ENCODE measurements at regions not wholly inside any gene's neighbourhood (a gene's known extent, or its start where the extent isn't known, plus 50 kb on each side); places are given as distances from the start of the nearest gene placed in this dataset.

DNA sequence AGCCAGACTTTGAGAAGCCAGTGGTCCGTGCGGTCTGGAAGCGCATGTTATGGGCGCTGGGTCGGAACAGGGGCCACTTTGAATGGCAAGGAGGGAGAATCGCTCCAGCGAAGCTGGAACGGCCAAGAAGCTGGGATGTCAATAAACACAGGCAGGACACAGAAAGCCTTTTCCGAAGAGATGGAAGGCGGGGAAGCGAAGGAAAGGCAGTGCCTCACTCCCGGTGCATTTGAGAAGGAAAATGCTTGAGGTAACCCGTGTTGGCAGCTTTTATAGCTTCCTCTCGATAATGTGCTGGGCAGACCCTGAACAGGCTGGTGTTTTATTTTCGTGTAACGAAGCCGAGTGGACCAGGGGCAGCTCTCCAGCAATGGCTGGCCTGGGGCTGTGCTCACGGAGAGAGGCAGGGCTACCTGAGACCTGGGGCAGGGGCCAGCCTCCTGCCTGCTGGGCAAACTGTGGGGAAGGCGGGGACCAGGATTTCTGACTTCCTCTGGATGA, 84.2 kb upstream of the SPRY4 start:
- no peaks in the 10 kb centered on the region for H3K9me3 ChIP-seq
- peak overlapping the region; percentile 89 to 96 (median 92) for H3K27ac ChIP-seq
- H3K36me3 ChIP-seq: no peaks in the 10 kb centered on the region
- intact Hi-C loops (cut with DNase I): no loop called here
- 41 to 61% methylated on average over 19 of the region's 19 CpGs for WGBS, 2 donors
- H3K4me3 ChIP-seq (replicated peaks in 1 of 3): no peak overlapping the region
- H3K27me3 ChIP-seq: no peaks in the 10 kb centered on the region
- peak; percentile 87 to 92 for DNase-seq
- peak in 1 of 2 donors; percentile 66 for TF ChIP-seq POLR2A (IDR thresholded peaks at IDR 0.05)
- TF ChIP-seq, protein P1, sequence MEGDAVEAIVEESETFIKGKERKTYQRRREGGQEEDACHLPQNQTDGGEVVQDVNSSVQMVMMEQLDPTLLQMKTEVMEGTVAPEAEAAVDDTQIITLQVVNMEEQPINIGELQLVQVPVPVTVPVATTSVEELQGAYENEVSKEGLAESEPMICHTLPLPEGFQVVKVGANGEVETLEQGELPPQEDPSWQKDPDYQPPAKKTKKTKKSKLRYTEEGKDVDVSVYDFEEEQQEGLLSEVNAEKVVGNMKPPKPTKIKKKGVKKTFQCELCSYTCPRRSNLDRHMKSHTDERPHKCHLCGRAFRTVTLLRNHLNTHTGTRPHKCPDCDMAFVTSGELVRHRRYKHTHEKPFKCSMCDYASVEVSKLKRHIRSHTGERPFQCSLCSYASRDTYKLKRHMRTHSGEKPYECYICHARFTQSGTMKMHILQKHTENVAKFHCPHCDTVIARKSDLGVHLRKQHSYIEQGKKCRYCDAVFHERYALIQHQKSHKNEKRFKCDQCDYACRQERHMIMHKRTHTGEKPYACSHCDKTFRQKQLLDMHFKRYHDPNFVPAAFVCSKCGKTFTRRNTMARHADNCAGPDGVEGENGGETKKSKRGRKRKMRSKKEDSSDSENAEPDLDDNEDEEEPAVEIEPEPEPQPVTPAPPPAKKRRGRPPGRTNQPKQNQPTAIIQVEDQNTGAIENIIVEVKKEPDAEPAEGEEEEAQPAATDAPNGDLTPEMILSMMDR (IDR thresholded peaks at IDR 0.05): no peak
- peaks cover 44 to 63% of the 10 kb centered on the region in 2 donors for H3K4me1 ChIP-seq

DNA sequence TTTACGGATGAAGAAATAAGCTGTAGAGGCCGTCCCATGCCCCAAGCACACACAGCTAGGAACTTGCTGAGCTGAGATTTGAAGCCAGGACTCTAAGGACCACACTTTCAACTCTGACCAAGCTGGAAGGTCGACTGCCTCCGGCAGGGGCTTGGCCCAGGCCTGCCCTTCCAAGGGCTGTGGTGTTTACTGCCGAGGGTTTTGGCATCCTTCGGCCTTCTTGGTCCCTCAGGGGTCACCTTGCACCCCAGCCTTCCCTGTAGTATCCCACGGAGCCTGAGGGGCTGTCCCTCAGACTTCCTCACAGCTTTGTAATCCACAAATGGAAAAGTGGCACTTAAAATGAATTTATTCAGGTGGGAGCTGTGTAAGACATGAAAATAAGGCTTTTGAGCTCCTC, 83.7 kb upstream of the SPRY4 start:
- Histone ChIP-seq H3K4me1 (peaks cover 47 to 63% of the 10 kb centered on the region in 2 donors), H3K9me3 (no peaks in the 10 kb centered on the region), H3K4me3 (replicated peaks in 1 of 3) (no peak overlapping the region), H3K27ac (peak overlapping the region; percentile 89 to 96 (median 92)), H3K36me3 (no peaks in the 10 kb centered on the region), H3K27me3 (no peaks in the 10 kb centered on the region)
- TF ChIP-seq, protein P1 (IDR thresholded peaks at IDR 0.05): no peak
- TF ChIP-seq POLR2A (IDR thresholded peaks at IDR 0.05): no peak
- DNase-seq: peak; percentile 32 to 38
- 52 to 69% methylated on average over 5 to 7 of the region's 7 CpGs for WGBS, 2 donors
- intact Hi-C loops (cut with DNase I): no loop called here

DNA sequence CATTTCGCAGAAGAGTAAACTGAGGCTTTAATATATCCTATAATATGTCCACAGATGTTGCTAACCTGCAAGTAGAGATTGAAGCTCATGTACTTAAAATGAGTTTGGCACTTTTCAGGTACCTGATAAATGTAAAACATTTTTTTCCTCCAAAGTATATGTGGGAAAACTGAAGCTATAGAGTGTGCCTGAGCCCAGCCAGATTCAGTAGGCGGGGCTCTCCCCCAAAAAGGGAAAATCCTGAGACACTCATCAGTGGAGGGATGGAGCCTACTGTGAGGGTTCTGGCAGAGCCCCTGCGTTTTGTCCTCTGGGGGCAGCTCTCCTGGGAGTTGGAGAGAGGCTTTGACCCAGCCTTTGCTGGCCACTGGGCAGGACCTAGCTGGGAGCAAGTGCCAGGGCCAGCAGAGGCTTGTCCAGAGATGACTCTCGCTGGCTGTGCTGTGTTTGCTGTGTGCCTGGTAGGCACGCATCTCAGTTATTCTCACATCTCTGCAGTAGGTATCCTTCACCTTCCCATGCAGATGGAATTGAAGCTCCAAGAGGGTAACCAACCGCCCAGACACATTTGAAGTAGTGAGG, 81.1 kb upstream of the SPRY4 start:
- Histone ChIP-seq H3K9me3 (no peaks in the 10 kb centered on the region), H3K4me1 (peaks cover 42 to 52% of the 10 kb centered on the region in 2 donors), H3K27me3 (no peaks in the 10 kb centered on the region), H3K4me3 (replicated peaks in 1 of 3) (no peak overlapping the region), H3K27ac (peak overlapping the region in 2 of 3 donors; percentile 87 to 97), H3K36me3 (no peaks in the 10 kb centered on the region)
- TF ChIP-seq POLR2A (IDR thresholded peaks at IDR 0.05): no peak
- TF ChIP-seq, protein P1 (IDR thresholded peaks at IDR 0.05): no peak
- WGBS, 2 donors: 89 to 94% methylated on average over 6 of the region's 6 CpGs
- intact Hi-C loops (cut with DNase I): no loop called here
- no peak for DNase-seq

DNA sequence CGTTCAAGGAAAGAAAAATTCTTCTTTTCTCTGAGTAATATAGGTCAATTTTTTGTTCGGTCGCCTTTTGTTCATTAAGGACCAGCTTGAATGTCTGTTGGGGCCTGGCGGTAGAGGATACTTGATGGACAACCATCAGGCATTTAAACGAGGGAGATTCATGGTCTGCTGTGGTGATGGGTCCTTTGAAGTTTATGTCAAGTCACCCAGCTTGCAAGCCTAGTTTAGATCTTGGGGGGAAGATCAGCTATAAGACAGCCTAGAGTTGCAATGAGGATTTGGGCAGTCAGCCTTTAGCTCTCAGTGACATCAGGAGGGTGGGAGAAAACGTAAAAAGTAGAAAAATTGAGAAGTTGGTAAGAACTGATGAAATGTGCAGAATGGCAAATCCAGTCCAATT, 80.2 kb upstream of the SPRY4 start:
- peak overlapping the region; percentile 87 to 97 (median 92) for H3K27ac ChIP-seq
- 63 to 67% methylated on average over 6 of the region's 6 CpGs for WGBS, 2 donors
- intact Hi-C loops (cut with DNase I): no loop called here
- TF ChIP-seq, protein P1 (IDR thresholded peaks at IDR 0.05): no peak
- TF ChIP-seq POLR2A (IDR thresholded peaks at IDR 0.05): no peak
- H3K9me3 ChIP-seq: no peaks in the 10 kb centered on the region
- H3K4me3 ChIP-seq (replicated peaks in 1 of 3): no peak overlapping the region
- H3K36me3 ChIP-seq: no peaks in the 10 kb centered on the region
- peaks cover 42 to 56% of the 10 kb centered on the region in 2 donors for H3K4me1 ChIP-seq
- H3K27me3 ChIP-seq: no peaks in the 10 kb centered on the region
- DNase-seq: no peak

DNA sequence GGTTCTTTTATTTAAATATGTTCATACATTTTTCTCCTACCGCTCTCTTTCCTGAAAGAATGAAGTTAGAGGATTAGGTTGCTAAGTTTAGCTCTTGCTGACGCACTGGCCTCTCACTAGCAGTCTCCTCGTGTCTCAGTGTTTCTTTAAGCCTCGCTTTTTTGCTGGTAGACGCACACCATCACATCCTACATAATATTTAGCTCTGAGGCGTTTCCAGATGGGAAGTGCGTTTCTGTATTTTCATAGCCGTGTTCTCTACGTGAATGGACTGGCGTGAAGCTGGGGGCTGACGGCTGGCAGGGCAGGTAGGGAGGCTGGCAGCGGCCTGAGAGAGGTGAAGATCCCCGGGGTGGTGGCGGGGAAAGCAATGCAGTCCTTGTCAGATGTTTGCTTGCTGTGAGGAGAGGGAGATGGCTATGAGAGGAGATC, 79.2 kb upstream of the SPRY4 start:
- TF ChIP-seq POLR2A (IDR thresholded peaks at IDR 0.05): no peak
- TF ChIP-seq, protein P1 (IDR thresholded peaks at IDR 0.05): no peak
- Histone ChIP-seq H3K27ac (peak overlapping the region; percentile 87 to 97 (median 92)), H3K4me3 (replicated peaks in 1 of 3) (peak overlapping the region in 1 of 3 donors; percentile 1), H3K27me3 (no peaks in the 10 kb centered on the region), H3K9me3 (no peaks in the 10 kb centered on the region), H3K4me1 (peaks cover 42 to 51% of the 10 kb centered on the region in 2 donors), H3K36me3 (no peaks in the 10 kb centered on the region)
- intact Hi-C loops (cut with DNase I): no loop called here
- DNase-seq: peak; percentile 46
- 23 to 47% methylated on average over 14 of the region's 14 CpGs for WGBS, 2 donors

Measured in thyroid gland (tissue), 4 donors.